Ishikawa (cell line): ENCODE measurements at regions not wholly inside any gene's neighbourhood (a gene's known extent, or its start where the extent isn't known, plus 50 kb on each side); places are given as distances from the start of the nearest gene placed in this dataset.

Experiments used
- FOXM1 ChIP-seq: IDR thresholded peaks from 2 replicates; pipeline ENCODE4 v1.6.1; 2012; ENCODE audit warnings: low read depth, borderline replicate concordance
- TEAD4 ChIP-seq: IDR thresholded peaks from 2 replicates; pipeline ENCODE4 v1.6.1; 2012
- TF ChIP-seq, protein P1 (sequence below): IDR thresholded peaks from 2 replicates; pipeline ENCODE4 v1.6.1; 2012; ENCODE audit warnings: low read depth, mild to moderate bottlenecking

DNA sequence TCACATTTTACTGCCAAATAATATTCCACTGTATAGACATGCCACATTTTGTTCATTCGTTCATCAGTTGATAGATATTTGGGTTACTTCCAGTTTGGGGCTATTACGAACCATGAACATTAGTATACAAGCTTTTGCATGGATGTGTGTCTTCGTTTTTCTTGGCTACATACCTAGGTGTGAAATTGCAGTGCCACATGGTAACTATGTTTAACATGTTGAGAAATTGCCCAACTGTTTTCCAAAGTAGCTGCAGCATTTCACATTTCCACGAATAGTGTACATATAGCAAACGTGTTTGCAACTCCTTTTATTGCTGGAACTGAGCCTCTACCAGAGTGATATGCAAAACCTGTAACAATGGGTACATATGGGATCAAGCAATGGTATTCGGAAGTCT is 221.5 kb downstream of the VEGFC start:
- TF ChIP-seq FOXM1 (no peak), TEAD4 (no peak)
- TF ChIP-seq, protein P1, sequence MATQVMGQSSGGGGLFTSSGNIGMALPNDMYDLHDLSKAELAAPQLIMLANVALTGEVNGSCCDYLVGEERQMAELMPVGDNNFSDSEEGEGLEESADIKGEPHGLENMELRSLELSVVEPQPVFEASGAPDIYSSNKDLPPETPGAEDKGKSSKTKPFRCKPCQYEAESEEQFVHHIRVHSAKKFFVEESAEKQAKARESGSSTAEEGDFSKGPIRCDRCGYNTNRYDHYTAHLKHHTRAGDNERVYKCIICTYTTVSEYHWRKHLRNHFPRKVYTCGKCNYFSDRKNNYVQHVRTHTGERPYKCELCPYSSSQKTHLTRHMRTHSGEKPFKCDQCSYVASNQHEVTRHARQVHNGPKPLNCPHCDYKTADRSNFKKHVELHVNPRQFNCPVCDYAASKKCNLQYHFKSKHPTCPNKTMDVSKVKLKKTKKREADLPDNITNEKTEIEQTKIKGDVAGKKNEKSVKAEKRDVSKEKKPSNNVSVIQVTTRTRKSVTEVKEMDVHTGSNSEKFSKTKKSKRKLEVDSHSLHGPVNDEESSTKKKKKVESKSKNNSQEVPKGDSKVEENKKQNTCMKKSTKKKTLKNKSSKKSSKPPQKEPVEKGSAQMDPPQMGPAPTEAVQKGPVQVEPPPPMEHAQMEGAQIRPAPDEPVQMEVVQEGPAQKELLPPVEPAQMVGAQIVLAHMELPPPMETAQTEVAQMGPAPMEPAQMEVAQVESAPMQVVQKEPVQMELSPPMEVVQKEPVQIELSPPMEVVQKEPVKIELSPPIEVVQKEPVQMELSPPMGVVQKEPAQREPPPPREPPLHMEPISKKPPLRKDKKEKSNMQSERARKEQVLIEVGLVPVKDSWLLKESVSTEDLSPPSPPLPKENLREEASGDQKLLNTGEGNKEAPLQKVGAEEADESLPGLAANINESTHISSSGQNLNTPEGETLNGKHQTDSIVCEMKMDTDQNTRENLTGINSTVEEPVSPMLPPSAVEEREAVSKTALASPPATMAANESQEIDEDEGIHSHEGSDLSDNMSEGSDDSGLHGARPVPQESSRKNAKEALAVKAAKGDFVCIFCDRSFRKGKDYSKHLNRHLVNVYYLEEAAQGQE = no peak
